Left forelimb (tissue), 1 donor: ENCODE measurements at regions not wholly inside any gene's neighbourhood (a gene's known extent, or its start where the extent isn't known, plus 50 kb on each side); places are given as distances from the start of the nearest gene placed in this dataset.

Source experiments
- DNase-seq: peaks from one replicate; pipeline ENCODE4 v3.0.0-alpha.2; 2018; ENCODE audit warnings: low spot score

DNA sequence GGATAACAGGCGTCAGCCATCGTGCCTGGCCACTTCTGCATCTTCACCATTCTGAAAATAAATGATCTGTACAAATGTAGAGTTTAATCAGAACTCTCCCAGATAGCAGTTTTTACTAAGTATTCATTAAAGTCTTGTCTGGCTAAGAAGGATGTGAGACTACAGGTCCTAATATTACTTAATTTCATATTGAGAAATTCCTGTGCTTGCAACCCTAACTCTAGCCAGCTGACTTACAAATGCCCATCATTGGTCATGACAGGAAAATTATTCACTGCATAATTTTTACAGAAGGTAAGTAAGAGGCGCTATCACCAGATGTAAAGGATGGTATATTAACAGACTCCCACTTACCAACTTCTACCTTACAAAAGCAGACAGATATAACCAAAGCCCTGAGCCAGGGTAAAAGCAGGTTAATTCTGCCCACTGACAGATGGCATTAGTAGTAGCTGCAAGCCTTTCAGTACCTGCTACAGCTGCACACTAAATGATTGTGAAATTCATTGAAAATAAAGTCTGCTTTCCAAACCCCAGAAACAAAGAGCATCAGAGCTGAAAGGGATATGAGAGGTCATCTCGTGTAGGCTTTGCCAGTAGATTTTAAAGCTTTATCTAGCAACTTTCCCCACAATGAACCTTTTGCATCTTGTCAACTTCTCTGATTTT lies 55.9 kb upstream of the FOXN2 start:
- no peak for DNase-seq

DNA sequence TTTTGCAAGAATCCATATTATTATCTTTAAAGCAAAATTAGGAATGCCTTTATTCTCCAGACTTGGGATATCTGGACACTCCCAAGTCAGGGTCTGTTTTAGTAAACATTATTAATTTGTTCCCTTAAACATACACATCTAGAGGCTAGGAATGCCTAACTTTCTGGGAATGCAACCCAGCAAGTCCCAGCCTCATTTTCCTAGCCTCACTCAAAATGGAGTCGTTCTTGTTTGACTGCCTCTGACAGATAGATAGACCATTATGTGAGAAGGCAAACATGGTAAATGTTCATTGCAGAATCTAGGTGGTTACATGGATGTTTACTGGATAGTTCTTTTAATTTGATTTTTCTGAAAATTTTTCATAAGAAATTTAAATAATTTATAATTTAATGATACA lies 54.7 kb upstream of the FOXN2 start:
- DNase-seq: no peak

DNA sequence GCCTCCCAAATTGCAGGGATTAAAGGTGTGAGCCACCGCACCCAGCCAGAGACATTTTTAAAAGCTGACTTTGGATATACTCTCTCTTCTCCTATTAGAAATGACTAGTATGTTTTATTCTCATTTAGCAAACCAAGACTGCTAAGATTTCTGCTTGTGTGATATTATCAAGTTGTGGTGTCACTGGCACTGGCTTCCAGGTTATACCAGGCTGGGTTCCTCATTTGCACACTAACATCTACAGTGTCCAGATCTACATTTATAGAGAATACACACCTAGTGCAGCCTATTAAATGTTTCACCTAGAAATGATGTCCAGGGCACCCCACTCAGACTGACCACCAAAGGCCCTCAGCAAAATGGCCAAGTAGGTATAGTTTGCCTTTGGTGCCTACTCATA lies 49.9 kb upstream of the FOXN2 start:
- no peak for DNase-seq
